ENCODE measurements at regions not wholly inside any gene's neighbourhood (a gene's known extent, or its start where the extent isn't known, plus 50 kb on each side); places are given as distances from the start of the nearest gene placed in this dataset.
A peak's percentile ranks its signal among the peaks of the same experiment; 100 is the strongest.

DNA sequence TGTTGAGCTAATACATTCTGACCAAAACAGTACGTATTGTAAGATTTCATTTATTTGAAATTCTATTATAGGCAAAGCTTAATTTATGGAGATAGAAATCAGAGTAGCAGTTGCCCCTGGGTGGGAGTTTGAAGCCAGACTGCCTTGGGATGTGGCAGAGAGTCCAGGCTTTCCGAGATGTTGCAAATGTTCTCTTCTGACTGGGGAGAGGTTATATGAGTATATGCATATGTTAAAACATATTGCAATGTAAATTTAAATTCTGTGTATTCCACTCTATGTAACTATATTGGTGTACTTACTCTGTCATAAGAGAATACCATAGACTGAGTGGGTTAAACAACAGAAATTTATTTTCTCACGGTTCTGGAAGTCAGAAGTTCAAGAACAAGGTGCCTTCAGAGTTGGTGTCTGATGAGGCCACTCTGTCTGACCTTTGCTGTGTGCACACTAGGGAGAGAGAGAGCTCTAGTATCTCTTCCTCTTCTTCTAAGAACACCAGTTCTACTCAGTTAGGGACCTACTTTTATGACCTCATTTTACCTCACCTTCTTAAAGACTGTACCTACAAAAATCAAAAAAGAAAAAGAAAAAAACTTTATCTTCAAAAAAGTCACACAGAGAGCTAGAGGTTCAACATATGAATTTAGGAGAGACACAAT lies 299.3 kb upstream of the HS3ST1 start:
- no peak for DNase-seq

DNA sequence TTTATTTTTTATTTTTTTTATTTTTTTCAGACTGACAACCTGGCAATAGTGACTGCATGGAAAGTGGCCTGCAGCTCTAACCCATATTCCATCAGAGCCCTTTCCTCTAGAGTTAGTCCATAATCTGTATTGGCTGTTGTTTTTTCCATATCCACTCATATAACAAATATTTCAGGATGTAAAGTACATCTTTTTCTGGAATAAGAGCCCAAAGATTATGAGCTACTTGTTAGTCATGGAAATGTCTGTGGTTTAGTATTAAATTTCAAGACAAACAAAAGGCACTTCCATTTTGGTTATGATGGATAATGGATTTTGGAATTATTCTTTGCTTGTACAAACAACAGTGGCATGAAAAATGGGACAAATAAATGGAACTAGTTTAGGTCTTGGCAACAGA lies 296.0 kb upstream of the HS3ST1 start:
- DNase-seq: no peak

DNA sequence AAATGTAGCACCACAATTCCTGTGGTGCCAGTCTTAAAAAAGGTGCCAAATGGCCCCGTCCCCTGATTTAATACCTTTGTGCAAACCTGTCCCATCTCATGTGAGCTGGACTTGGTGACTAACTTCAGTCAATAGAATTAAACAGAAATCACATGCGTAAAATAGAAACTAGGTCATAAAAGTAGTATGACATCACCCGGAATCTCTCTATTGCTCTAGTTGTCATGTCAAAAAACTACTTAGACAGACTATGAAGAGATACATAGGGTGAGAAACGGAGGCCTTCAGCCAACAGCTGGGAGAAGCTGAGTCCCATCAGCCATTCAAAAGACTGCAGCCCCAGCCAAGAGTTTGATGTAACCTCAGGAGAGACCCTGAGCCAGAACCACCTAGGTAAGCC lies 293.5 kb upstream of the HS3ST1 start:
- DNase-seq: no peak

DNA sequence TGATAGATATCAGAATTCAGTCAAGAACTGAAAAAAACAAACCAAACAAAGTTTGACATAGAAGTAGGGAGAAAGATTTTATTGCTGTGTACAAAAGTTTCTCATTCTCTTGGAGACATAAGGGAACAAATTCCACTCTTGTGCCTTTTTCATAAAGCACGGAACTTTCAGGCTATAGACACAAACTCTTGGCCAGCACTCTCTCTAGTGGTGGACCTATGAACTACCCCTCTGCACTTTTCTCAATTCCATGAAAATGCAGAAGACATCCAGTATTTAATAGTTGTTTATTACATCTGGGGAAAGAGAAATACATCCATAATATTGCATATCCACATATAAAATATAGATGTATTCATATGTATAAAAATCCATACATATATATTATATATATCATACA lies 291.6 kb upstream of the HS3ST1 start:
- DNase-seq: peak; percentile 8 to 26

DNA sequence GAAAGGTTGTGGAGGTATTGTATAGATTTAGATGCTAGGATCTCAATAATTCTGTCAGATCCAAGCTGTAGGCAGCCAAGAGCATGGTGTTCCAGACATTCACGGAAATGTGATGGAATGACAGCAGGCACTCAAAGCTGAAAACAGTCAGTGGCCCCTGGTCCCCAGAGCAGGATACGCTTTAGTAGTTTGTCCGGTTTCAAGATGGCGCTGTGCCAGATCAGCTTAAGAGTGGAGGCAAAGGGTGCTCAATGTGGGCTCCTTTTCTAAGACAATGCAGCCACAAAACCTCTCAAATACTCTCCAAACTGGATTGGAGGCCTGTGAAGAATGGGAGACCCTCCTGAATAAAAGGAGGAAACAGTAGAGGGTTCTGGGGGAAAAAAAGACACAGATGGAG lies 291.2 kb upstream of the HS3ST1 start:
- no peak for DNase-seq

DNA sequence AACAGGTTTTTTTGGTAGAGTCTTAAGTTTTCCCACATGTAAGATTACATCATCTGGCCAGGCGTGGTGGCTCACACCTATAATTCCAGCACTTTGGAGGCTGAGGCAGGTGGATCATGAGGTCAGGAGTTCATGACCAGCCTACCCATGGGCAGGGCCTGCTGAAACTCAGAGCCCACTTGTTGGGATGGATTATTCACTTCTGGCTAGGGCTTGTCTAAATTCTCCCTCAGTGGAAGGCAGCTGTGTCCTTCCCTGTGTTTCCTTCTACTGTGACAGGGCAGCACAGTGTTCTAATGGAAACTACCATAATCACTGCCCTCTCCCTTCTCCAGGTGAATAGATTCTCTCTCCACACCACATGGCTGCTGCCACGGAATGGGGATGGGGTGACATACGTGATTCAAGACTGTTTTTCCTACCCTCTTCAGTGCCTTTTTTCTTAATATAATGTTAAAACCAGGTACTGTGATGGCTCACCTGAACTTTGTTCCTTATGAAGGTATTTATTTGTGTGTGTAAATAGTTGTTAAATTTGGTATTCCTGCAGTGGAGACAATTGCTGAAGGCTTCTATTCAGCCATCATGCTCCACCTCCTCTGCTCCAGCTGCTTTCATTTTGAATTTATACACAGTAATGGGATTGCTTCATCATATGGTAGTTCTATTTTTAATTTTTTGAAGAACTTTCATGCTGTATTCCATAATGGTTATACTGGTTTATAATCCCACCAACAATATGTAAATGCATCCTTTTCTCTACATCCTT lies 287.2 kb upstream of the HS3ST1 start:
- no peak for DNase-seq

DNA sequence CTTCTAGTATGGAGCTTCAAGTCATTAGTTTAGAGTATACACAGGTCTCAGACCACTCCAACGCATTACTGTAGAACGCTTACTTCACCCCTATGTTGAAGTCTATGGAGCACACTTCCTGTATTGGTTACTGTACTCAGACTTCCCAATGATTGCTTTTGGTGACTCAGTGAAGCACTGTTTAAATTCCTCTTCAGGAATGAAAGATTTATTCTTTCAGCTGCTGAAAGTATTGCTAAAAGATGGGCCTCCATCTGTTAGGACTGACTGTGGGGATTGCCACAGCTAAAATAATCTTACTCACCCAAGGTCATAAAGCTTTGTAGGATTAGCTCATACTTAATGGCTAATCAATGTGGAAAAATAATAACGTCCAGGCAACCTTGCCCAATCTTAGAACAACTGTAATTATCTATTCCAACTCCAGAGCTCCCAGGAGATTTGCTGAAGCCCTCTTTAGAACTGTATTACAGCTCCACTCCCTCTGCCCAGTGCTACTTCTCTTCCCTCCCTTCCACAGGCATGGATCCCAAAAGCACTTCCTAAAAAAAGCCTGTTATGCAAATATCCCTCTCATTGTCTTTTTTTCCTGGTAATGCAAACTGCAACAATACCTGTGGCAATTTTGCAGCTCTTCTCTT lies 281.9 kb upstream of the HS3ST1 start:
- no peak for DNase-seq

DNA sequence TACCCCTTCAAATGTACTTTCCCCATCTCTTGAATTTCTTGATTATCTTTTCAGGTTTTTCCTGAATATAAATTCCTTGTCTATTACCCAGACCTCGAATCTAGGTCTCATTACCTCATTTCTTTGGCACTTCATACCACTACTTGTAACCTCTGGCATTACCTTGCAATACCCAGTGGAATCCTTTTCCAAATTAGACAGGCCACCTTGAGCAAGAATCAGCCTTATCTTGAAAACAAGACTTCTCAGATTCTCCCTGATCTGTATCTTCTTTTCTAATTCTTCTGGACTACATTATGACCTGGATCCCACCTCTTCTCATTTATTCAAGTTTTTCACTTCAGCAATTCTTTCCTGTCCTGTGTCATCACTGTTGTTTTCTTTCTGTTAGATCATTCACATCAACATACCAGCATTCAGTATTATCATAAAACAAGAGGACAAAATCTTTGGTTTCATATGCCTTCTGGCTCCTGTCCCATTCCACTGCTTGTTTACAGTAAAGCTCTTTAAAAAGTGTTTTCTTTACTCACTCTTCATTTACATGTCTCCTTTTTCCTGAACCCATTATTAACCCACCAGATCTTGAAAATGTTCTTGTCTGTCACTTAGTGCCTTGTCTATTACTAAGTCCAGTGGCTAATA lies 275.6 kb upstream of the HS3ST1 start:
- no peak for DNase-seq

DNA sequence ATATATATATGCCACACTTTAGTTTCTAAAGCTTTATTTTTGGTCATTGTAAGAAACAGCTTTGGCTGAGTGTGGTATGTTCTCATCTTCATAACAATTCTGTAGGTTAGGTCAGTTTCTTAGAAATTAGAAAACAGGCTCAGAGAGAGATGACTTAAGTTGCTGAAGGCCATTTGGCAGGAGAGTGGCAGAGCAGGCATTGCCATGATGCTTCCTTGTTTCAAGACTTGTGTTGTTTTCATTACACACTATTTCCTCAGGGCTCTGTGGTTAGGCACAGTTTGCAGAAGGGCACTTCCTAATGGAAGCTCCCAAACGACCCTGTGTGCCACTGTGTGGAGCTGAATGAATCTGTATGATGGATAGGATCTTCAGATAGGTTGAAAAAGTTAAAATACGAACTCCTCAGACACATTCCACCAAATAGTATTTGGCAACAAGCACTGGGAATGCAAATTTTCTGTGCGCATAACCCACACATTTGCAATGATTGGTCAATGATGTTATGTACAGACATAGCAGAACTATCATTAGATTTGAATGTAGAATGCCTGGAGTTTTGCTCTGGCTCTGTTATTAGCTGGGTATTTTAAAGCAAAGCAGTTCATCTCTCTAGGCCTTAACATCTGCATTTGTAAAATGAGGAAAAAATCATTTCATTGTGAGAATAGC lies 274.3 kb upstream of the HS3ST1 start:
- DNase-seq: no peak

DNA sequence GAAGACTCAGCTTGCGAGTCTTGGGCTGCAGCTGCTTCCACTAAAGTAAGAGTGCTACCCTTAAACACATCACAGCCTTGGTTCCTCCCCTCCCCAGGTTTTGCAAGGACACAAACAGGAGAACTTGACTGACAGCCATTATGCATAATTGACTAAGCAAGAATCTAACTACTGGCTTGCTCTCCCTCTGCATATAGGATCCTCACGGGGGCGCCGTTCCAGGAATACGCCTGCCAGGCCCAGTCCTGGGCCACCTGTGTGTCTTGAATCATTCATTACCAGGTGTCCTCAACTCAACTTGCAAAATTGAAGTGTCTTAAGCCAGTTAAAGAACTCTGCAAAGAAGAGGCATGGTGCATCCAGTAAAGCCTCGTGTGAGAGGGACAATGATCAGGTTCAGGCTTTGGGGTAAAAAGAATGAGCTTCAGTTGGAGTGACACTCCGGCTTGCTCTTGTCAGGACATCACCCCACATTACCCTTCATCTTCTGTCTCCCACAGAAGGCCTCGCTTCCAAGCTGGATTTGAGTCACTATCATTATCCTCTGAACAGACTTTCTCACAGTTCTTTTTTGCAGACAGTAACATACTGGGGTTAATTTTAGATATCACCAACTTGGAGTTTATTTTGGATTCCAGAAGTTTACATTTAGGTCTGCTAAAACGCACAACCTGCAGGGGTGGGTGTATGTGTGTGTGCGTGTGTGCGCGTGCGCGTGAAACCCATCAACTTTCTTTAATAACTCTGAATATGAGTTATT lies 273.5 kb upstream of the HS3ST1 start:
- no peak for DNase-seq

DNA sequence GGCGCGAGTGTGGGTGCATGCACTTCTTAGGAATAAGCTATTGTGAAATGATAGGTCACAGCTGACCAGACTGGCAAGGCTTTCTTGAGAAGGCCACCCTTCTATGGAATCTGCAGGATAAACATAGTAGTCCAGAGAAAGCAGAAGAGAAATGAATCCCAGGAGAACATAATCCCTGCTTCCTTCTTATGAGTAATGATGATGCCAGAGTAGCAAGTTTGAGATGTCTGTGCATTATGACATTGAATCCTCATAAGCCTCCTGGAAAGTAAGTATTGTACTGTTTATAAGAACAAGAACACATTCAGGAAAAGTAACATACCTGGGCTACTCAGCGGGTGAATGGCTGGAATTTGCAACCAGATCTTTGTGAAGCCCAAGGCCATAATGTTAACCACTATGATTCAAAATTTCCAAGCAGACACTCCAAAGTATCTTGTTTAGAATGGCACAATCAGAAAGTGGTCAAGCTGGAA lies 272.1 kb upstream of the HS3ST1 start:
- no peak for DNase-seq

DNA sequence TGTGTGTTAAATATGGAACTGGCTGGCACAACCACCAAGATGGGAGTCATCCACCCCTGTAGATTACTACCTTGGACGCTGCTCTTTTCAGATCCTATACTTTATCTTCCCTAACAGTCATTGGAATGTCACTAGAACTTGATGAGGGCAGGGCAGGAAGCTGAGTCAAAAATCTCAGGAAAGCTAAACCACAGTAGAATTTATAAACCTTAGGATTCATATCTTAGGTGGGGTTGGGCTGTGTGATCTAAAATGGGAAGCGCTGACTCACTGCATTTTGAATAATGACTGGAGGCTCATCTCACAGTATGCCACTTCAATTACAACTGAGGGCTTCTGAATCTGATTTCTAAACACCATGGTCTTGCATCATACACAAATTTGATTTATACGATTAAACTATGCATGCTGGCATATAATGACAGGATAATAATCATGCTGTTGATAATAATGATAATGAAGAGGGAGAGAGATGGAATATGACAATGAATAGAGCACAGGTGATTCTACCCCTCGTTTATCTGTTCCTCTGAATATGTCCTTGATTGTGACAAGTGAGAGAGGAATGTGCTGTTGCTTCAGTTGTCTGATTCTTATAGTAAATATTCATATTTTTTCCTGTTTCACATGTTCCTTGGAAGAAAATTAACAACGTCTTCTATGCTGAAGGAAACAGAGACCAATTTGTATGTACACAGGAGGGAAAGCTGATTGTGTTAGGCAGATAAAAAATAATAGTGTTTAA lies 270.3 kb upstream of the HS3ST1 start:
- DNase-seq: no peak

DNA sequence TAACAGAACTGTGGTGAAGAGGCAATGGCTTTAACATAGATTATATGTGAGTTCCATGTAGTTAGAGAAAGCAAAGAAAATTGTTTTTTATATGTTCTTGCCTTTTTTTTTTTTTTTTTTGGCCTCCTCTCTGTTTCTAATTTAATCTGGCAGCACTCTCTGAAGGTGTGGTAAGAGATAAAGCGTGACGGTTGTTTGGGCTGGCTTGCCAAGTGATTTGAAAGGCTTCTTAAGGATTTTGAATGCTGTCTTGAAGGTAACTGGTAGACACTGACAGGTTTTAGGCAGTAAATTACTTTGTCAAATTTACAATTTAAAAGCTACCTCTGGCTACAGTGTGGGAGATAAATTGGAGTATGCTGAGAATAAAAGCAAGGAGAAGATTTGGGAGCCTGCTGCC lies 269.3 kb upstream of the HS3ST1 start:
- DNase-seq: no peak

DNA sequence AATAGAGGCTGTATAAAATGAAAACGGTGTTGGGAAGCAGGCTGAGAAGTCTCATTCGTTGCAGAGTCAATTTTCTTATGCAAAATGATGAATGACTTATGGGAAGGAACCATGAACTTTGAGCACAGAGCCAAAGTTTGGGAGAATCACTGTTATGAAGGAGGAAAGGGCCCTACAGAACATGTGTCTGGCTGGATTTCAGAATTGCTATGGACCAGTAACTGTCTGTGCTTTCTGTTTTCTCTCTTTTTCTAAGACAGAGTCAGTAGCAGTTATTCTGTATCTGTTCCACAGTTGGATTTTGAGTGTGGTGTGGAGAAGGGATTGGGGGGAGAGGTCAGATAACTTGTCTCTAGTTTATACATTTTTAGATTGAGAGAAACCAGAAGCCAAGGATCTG lies 265.0 kb upstream of the HS3ST1 start:
- no peak for DNase-seq

DNA sequence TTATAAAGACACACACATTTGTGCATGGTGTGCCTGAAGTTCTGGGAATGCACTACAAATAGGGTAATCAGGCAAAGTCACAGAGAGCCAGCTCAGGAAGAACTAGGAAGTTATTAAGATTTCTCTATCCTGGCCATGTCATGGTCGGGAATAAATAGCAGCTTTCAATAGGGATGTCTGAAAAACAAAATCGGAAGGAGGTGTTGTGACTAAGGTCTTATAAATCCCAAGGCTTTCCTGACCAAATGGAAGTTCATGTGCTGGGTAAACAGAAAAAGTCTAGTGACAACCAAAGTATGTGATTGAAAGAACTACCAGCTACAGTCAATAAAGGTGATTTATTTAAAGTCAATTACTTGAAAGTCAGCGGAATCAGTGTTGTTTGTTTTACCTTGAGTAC lies 262.5 kb upstream of the HS3ST1 start:
- DNase-seq: no peak

DNA sequence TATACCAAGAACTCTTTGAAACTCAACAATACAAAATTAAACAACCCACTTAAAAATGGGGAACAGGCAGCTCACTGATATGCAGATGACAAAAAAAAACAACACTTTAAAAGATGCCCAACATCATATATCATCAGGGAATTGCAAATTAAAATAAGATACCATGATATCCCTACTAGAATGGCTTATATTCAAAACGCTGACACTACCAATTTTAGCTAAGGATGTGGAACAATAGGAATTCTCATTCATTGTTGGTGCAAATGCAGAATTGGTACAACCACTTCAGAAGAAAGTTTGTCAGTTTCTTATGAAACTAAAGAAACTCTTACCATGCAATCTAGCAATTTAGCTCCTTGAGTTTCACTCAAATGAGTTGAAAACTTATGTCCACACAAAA lies 259.0 kb upstream of the HS3ST1 start:
- DNase-seq: no peak

DNA sequence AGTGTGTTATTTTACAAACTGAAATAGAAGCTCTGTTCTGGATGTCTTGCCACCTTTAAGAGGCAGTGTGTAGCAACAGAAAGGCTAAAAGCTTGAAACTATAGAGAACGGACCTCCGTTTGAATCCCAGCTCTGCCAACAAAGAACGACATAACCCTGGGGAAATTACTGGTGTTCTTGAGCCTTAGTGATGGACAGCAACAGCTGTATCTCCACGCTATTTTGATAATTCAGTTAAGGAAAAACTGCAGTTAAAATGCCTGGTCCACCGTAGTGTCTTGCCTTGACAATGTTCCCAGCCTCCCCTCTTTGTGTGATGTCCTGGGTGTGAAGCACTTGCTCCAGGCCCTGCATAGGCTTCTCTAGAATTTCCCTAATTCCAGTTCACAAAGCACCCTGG lies 256.8 kb upstream of the HS3ST1 start:
- no peak for DNase-seq

DNA sequence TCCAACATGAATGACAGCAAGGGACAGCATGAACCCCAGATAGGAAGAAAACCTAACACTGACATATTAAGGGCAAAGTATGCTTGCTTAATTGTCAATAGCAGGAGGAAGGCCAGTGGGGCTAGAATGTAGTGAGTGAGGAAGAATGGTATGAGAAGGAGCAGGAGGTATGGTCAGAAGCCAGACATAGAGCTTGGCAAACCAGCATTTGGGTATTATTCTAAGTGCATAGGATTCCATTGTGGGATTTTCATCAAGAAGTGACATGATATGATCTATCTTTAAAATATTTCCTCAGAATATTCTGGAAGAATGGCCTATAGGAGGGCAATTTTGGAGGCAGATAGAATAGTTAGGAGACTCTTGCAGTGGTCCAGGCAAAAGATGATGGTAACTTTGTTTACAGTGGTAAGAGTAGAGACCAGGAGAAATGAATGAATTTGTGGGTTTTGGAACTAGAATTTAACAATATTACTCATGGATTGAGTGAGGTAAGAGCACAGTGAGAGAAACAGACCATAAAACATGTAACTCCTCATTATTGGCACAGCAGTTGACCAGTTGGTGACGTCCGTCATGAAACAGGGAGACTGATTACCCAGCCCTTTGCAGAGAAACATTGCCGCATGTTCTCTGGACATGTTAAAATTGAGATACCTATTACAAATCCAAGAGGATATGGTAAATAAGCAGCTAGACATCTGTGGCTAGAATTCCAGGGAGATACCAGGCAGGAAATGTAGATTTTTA lies 246.5 kb upstream of the HS3ST1 start:
- DNase-seq: no peak

DNA sequence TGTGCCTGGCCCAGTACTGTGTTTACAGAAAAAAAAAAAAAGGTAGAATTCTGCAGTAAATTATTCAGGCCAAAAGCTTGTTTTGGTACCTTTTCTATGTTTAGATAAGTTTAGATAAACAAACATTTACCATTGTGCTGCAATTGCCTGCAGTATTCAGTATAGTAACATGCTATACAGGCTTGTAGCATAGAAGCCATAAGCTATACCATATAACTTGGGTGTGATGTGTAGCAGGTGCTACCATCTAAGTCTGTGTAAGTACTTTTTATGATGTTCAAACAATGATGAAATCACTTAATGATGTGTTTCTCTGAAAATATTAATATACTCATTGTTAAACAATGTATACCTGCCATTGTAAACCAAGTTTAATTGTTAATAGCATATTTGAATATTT lies 241.6 kb upstream of the HS3ST1 start:
- no peak for DNase-seq

DNA sequence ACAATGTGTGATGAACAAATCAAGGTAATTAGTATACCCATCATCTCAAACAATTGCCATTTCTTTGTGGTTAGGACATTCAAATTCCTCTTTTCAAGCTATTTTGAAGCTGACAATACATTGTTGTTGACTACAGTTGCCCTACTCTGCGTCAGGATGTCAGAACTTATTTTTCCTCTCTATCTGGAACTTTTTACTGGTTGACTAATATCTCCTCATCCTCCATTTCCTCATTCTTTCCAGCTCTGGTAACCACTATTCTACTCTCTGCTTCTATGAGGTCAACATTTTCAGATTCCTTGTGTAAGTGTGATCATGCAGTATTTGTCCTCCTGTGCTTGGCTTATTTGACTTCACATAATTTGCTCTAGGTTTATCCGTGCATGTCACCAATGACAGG lies 240.5 kb upstream of the HS3ST1 start:
- DNase-seq: no peak

DNA sequence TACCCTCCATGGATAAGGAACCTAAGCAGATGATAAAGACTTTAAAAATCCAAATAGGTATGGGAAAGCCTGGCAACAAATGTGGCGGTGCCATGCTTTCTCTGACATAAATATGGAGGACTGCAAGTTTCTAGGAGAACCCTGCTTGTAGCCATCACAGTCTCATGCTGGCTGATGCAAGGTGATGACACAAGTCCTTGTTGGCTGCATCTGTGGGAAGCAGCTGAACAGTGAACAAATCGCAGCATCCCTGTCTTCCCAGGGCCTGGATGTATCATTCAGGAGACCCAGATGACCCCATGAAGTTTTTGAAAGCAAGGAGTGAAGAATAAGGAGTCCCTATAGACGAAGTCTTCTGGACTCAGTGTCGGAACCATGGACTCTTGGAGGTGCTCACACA lies 234.4 kb upstream of the HS3ST1 start:
- no peak for DNase-seq

All from inflammatory macrophage treated with lipopolysaccharide for 1 hour (primary cell).